Adrenal gland (tissue), 5 donors: ENCODE measurements at regions not wholly inside any gene's neighbourhood (a gene's known extent, or its start where the extent isn't known, plus 50 kb on each side); places are given as distances from the start of the nearest gene placed in this dataset.

Source experiments
- POLR2A ChIP-seq, 2 donors: fragments of 450-650 bp; IDR thresholded peaks; one replicate each; pipeline ENCODE4 v1.6.1; 2017; ENCODE audit warnings: antibody characterized with exemption in 2 of 2, mild to moderate bottlenecking in 2 of 2, moderate library complexity in 1 of 2
- TF ChIP-seq, protein P1 (sequence below), 6 experiments: fragments of 450-650 bp in 4 of 6; fragments of 200-600 bp in 2 of 6; sonication (generic) in 1 of 6; IDR thresholded peaks; 1 replicate in 5 of 6; 2 replicates in 1 of 6; pipeline versions ENCODE4 v1.5.1 to v1.8.0; 2016 to 2021; ENCODE audit warnings: antibody characterized with exemption in 6 of 6, mild to moderate bottlenecking in 2 of 6, moderate library complexity in 1 of 6
- donor health status: DM: no; HTN: no; CAD: no.

DNA sequence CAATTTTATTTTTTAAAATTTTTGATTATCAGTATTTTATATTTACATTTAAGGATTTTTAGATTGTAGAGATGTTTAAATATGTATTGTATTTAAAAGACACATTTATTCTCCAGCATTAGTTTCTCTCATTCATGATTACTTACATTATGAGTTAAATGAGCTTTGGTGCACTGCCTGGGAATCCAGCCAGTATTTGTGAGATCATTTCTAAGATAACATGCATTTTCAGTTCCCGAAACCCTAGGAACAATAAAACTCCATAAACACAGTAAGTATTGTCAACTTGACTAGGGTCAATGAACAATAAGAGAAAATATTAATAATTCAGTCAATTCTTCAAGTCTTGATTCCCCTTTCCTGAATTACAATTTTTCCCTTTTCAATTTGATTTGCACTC, 403.3 kb downstream of the PLK2 start:
- no peak for TF ChIP-seq POLR2A (IDR thresholded peaks at IDR 0.05)
- TF ChIP-seq, protein P1, sequence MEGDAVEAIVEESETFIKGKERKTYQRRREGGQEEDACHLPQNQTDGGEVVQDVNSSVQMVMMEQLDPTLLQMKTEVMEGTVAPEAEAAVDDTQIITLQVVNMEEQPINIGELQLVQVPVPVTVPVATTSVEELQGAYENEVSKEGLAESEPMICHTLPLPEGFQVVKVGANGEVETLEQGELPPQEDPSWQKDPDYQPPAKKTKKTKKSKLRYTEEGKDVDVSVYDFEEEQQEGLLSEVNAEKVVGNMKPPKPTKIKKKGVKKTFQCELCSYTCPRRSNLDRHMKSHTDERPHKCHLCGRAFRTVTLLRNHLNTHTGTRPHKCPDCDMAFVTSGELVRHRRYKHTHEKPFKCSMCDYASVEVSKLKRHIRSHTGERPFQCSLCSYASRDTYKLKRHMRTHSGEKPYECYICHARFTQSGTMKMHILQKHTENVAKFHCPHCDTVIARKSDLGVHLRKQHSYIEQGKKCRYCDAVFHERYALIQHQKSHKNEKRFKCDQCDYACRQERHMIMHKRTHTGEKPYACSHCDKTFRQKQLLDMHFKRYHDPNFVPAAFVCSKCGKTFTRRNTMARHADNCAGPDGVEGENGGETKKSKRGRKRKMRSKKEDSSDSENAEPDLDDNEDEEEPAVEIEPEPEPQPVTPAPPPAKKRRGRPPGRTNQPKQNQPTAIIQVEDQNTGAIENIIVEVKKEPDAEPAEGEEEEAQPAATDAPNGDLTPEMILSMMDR (IDR thresholded peaks at IDR 0.05) = no peak
